Colonic mucosa (tissue), 4 donors: ENCODE measurements at regions not wholly inside any gene's neighbourhood (a gene's known extent, or its start where the extent isn't known, plus 50 kb on each side); places are given as distances from the start of the nearest gene placed in this dataset.

Source experiments
- DNase-seq: peaks from one replicate; pipeline ENCODE4 v3.0.0-alpha.2; 2020
- H3K27ac ChIP-seq: fragments of 200-600 bp; one replicate; pipeline ENCODE4 v1.8.0; 2021
- H3K27me3 ChIP-seq: fragments of 200-600 bp; one replicate; pipeline ENCODE4 v1.8.0; 2021
- H3K36me3 ChIP-seq: fragments of 200-600 bp; one replicate; pipeline ENCODE4 v1.8.0; 2021
- H3K4me1 ChIP-seq: fragments of 200-600 bp; one replicate; pipeline ENCODE4 v1.8.0; 2021; ENCODE audit warnings: mild to moderate bottlenecking
- H3K4me3 ChIP-seq: fragments of 200-600 bp; one replicate; pipeline ENCODE4 v1.8.0; 2021
- H3K9ac ChIP-seq, 2 donors: one replicate each; pipeline ENCODE4 v1.7.0; 2013; ENCODE audit warnings: control low read depth in 2 of 2, low read depth in 2 of 2, low read length in 2 of 2
- H3K9me3 ChIP-seq: fragments of 200-600 bp; one replicate; pipeline ENCODE4 v1.8.0; 2021
- intact Hi-C: fragments of 100-400 bp; cut with DNase I; formaldehyde crosslinking; loops from one replicate; pipeline ENCODE4 v1.14.1; 2022
- TF ChIP-seq, protein P1 (sequence below): fragments of 200-600 bp; IDR thresholded peaks from one replicate; pipeline ENCODE4 v1.8.0; 2022; ENCODE audit warnings: antibody characterized with exemption, mild to moderate bottlenecking
- donor health status: healthy.
- donor health status: DM: no; HTN: no; CAD: no.
- donor health status: DM: no; HTN: no; CAD: no.

DNA sequence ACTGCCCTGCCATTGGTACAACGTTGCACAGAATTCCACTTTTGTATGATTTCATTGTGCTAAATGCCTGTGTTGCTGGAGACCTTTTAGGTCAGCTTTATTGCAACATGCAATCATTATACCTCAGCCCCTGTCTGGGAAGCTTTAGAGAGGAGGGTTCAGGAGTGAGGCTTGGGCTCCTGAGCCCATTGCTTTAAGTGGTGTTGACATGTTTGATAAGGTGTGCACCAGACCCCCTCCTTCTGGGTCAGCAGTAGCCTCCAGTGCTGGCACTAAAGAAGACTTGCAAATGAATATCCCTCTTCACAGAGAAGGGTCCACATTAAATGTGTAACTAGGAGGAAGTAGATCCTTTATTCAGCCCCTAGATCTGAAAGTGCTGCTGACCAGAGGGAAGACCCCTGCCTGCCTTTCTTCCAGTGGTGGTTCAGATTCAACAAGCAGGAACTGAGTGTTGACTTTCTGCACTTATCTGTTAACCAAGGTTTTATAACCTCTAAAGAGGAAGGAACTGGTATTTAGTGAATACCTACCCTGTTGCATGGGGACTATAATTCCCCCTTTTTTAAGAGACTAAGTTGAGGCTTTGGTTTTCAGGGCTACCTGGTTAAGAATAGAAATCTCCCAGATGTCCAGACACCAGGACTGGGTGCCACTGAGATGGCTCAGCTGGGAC is 369.4 kb upstream of the IGFBP3 start:
- H3K9me3 ChIP-seq: no peaks in the 10 kb centered on the region
- no peak overlapping the region for H3K27ac ChIP-seq
- H3K36me3 ChIP-seq: no peaks in the 10 kb centered on the region
- intact Hi-C loops: no loop called here
- no peak overlapping the region for H3K9ac ChIP-seq
- no peaks in the 10 kb centered on the region for H3K27me3 ChIP-seq
- H3K4me3 ChIP-seq: no peak overlapping the region
- H3K4me1 ChIP-seq: no peaks in the 10 kb centered on the region
- DNase-seq: no peak
- TF ChIP-seq, protein P1, sequence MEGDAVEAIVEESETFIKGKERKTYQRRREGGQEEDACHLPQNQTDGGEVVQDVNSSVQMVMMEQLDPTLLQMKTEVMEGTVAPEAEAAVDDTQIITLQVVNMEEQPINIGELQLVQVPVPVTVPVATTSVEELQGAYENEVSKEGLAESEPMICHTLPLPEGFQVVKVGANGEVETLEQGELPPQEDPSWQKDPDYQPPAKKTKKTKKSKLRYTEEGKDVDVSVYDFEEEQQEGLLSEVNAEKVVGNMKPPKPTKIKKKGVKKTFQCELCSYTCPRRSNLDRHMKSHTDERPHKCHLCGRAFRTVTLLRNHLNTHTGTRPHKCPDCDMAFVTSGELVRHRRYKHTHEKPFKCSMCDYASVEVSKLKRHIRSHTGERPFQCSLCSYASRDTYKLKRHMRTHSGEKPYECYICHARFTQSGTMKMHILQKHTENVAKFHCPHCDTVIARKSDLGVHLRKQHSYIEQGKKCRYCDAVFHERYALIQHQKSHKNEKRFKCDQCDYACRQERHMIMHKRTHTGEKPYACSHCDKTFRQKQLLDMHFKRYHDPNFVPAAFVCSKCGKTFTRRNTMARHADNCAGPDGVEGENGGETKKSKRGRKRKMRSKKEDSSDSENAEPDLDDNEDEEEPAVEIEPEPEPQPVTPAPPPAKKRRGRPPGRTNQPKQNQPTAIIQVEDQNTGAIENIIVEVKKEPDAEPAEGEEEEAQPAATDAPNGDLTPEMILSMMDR: no peak

DNA sequence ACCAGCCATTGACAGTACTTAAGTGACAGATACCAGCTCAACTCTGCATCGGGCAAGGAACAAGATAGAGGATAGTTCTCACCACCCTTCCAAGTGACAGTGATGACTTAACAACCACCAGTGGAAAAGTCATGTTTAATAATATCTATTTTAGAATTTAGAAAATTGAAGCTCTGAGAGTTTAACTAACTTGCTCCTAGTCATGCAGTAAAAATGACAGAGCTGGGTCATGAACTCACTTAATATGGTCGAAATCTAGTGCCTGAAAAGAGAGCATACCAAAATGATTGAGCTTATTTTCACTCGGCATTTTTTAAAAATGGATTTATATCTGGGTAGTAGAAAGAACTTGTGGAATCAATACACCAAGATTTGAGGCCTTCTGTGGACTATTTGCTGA is 367.8 kb upstream of the IGFBP3 start:
- Histone ChIP-seq H3K9ac (no peak overlapping the region), H3K27me3 (no peaks in the 10 kb centered on the region), H3K9me3 (no peaks in the 10 kb centered on the region), H3K36me3 (no peaks in the 10 kb centered on the region), H3K4me3 (no peak overlapping the region), H3K4me1 (no peaks in the 10 kb centered on the region), H3K27ac (no peak overlapping the region)
- intact Hi-C loops: no loop called here
- no peak for DNase-seq
- TF ChIP-seq, protein P1: no peak

DNA sequence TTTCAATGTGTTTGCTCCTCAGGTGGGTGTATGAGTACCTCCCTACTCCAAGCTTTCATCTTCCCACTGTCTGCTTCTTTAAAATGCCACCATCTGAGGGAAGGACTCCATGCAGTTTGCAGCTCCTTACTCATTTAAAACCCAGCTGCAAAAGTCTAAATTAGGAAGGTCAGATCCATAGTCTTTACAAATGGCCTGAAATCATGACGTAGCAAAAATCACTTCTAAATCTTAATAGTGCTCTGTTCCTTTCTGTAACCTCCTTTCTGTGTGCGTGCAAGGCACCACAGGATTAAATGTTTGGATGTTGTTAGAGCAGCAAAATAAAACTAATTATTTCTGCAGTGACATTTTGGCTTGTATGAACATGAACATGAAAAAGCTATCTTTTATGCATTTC is 366.9 kb upstream of the IGFBP3 start:
- no peak for DNase-seq
- Histone ChIP-seq H3K9ac (no peak overlapping the region), H3K27me3 (no peaks in the 10 kb centered on the region), H3K4me1 (no peaks in the 10 kb centered on the region), H3K36me3 (no peaks in the 10 kb centered on the region), H3K9me3 (no peaks in the 10 kb centered on the region), H3K4me3 (no peak overlapping the region), H3K27ac (no peak overlapping the region)
- intact Hi-C loops: no loop called here
- TF ChIP-seq, protein P1: no peak

DNA sequence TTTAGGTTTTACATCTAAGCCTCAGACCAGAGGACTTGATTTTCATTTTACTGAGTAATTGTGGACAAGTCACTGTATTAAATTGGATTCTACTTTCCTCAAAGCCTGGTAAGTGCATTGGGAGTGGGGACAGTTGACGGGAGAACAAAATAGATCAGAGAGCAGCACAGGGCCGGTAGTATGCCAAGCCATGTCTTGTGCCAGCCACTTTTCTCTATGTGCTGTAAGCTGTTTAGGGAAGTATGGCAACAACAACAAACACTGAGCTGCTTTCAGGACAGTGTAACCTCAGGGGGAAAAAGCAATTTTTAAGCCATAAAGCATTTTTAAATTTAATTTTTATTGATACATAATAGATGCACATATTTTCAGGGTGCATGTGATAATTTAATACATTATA is 365.9 kb upstream of the IGFBP3 start:
- no peak for DNase-seq
- H3K9ac ChIP-seq: no peak overlapping the region
- H3K27ac ChIP-seq: no peak overlapping the region
- H3K4me1 ChIP-seq: no peaks in the 10 kb centered on the region
- no peak overlapping the region for H3K4me3 ChIP-seq
- H3K9me3 ChIP-seq: no peaks in the 10 kb centered on the region
- TF ChIP-seq, protein P1: no peak
- H3K27me3 ChIP-seq: no peaks in the 10 kb centered on the region
- intact Hi-C loops: no loop called here
- H3K36me3 ChIP-seq: no peaks in the 10 kb centered on the region

DNA sequence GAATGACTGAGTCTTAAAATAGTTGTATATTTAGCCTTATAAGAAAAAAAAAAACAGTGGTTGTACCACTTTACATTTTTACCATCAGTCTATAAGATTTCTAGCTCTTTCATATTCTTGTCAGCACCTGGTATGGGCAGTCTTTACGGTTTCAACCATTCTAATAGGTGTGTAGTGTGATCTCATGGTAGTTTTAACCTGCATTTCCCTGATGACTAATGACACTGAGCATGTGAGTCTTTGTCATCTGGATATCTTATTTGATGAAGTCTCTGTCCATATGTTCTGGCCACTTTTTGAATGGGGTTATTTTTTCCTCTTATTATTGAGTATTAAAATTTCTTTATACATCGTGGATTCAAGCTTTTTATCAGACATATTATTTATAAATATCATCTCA is 365.3 kb upstream of the IGFBP3 start:
- TF ChIP-seq, protein P1: no peak
- Histone ChIP-seq H3K27ac (no peak overlapping the region), H3K27me3 (no peaks in the 10 kb centered on the region), H3K4me1 (no peaks in the 10 kb centered on the region), H3K4me3 (no peak overlapping the region), H3K9me3 (no peaks in the 10 kb centered on the region), H3K9ac (no peak overlapping the region), H3K36me3 (no peaks in the 10 kb centered on the region)
- intact Hi-C loops: no loop called here
- DNase-seq: no peak
